GM12891 (cell line): ENCODE measurements at regions not wholly inside any gene's neighbourhood (a gene's known extent, or its start where the extent isn't known, plus 50 kb on each side); places are given as distances from the start of the nearest gene placed in this dataset.

ENCODE experiments used
- DNase-seq: peaks from one replicate; pipeline ENCODE4 v3.0.0; 2011; ENCODE audit warnings: low spot score; ENCODE audit not compliant: insufficient read length
- FAIRE-seq: peaks from 2 replicates; lab custom pipeline; 2011; peaks lifted over from hg19 to GRCh38; lab: Jason Lieb, UNC
- PAX5 ChIP-seq: IDR thresholded peaks from 2 replicates; pipeline ENCODE4 v1.6.1; 2011; ENCODE audit warnings: low read length, moderate library complexity, mild to moderate bottlenecking; ENCODE audit not compliant: insufficient read depth, severe bottlenecking
- POLR2A ChIP-seq: IDR thresholded peaks from 2 replicates; pipeline ENCODE4 v1.6.1; 2011; ENCODE audit warnings: low read depth, low read length, control low read depth
- POLR2AphosphoS5 ChIP-seq: IDR thresholded peaks from 2 replicates; pipeline ENCODE4 v1.6.1; 2011; ENCODE audit warnings: low read depth, low read length, control low read depth
- POU2F2 ChIP-seq: IDR thresholded peaks from 2 replicates; pipeline ENCODE4 v1.6.1; 2011; ENCODE audit warnings: low read depth, mild to moderate bottlenecking, control low read depth, low read length, moderate library complexity
- SPI1 ChIP-seq: IDR thresholded peaks from 2 replicates; pipeline ENCODE4 v1.6.1; 2011; ENCODE audit warnings: low read depth, low read length, control low read depth
- TAF1 ChIP-seq: IDR thresholded peaks from 2 replicates; pipeline ENCODE4 v1.6.1; 2011; ENCODE audit warnings: low read depth, low read length, control low read depth

DNA sequence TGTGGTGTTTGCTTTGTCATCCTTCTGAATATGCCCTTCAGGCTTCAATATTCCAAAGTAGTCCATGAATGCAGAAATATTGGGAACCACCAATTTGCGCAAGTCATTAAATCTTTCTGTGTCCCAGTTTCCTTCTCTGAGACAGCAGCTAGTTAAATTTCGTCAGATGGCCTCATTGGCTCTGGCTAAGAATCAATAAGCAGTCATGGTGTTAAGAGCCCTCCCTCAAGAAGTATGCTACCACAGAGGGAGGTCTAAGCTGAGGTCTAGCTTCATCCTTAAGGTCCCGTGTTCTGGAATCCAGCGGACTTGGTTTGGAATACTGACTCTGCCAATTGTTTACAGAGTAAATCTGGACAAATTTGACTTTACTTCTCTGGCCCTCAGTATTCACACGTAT is 59.1 kb upstream of the C5orf58 start:
- no peak for FAIRE-seq
- TF ChIP-seq POLR2A, result no peak
- no peak for TF ChIP-seq TAF1
- TF ChIP-seq SPI1, result no peak
- TF ChIP-seq POU2F2, result no peak
- TF ChIP-seq PAX5, result no peak
- TF ChIP-seq POLR2AphosphoS5, result no peak
- no peak for DNase-seq

DNA sequence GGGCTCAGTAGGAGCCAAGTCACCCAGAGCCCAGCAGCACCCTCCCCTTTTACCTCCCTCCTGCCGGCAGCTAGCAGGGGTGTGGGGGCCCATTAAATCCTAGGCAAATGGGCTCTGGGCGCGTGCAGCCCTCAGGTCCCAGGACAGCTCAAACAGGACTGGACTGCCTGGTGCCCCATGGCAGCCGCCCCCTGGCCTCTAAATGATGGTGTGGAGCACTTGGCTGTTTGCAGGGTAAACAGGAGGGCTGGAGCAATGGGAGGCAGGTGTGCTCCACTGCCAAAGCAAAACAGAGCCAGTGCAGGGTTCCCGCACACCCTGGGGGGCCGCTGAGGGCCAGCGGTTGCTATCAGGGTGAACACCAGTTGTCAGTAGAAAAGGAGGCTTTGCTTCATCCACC is 55.9 kb upstream of the C5orf58 start:
- DNase-seq (no peak), FAIRE-seq (no peak)
- no peak for TF ChIP-seq SPI1
- no peak for TF ChIP-seq PAX5
- TF ChIP-seq TAF1, result no peak
- no peak for TF ChIP-seq POLR2A
- no peak for TF ChIP-seq POLR2AphosphoS5
- TF ChIP-seq POU2F2, result no peak

GRCh38 chr5:170178814-170179213 is 54.0 kb upstream of the C5orf58 start:
- DNase-seq, result no peak
- no peak for FAIRE-seq
- TF ChIP-seq POLR2A, result no peak
- no peak for TF ChIP-seq SPI1
- no peak for TF ChIP-seq PAX5
- no peak for TF ChIP-seq POLR2AphosphoS5
- TF ChIP-seq POU2F2, result no peak
- no peak for TF ChIP-seq TAF1

DNA sequence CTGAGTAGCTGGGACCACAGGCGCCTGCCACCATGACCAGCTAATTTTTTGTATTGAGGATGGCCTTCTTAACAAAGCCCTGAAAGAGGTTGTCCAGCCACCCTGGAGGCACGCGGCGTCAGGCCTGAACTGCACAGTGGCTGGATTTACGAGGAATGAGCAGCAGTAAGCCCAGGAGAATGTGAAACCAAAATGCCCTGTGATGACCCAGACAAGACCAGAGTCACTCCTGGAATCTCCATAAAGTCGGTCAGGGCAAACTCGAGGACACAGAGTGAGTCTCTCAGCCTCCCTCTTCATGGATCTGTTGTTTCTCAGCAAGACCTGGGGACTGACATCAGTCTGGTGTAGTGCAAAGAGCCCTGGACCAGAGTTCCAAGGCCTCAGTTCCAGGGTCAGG is 53.2 kb upstream of the C5orf58 start:
- TF ChIP-seq POLR2A, result no peak
- TF ChIP-seq TAF1, result no peak
- no peak for TF ChIP-seq POLR2AphosphoS5
- TF ChIP-seq POU2F2, result no peak
- no peak for TF ChIP-seq PAX5
- no peak for TF ChIP-seq SPI1
- DNase-seq (no peak), FAIRE-seq (no peak)

DNA sequence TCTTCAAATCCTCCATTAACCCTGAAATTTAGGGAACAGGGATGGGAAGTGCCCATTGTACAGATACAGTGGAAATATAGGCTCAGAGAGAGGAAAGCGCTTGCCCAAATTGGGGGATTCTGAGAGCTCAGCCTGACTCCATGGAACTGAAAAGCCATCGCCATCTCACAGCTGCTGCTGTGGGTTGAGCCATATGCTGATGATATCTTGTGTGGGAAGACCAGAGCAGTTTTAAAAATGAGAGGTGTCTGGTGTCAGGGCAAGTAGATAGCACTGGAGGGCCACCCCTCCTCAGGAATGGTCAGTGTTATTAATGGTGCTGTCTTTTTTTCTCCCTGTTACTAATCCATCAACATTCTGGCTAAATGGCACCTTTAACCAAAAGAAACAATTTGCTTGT is 50.9 kb upstream of the C5orf58 start:
- FAIRE-seq, result no peak
- no peak for DNase-seq

DNA sequence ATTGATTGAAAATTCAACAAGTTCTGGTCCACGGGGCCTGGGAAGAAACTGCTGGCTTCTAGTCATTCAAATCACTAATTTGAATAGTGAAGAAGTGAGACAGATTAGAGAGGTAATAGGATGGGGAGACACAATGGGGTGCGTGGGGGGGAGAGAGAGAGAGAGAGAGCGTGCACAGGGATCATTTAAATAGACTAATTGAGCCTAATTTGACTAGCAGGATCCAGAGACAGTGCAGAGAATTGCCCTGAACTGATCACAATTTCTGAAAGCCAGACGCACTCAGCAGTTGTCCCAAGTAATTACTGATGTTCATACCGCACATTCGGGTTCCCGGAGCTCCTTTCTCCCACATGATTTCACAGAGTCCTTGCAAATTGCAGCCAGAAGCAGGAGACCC is 50.3 kb upstream of the C5orf58 start:
- DNase-seq (no peak), FAIRE-seq (no peak)
- TF ChIP-seq POLR2AphosphoS5 (no peak), PAX5 (no peak), TAF1 (no peak), SPI1 (no peak), POU2F2 (no peak), POLR2A (no peak)

More for the DNA sequence above, 50.9 kb upstream of the C5orf58 start:
- TF ChIP-seq TAF1 (no peak), SPI1 (no peak), POLR2A (no peak), POLR2AphosphoS5 (no peak), POU2F2 (no peak), PAX5 (no peak)
